GM12878 (cell line): ENCODE measurements at regions not wholly inside any gene's neighbourhood (a gene's known extent, or its start where the extent isn't known, plus 50 kb on each side); places are given as distances from the start of the nearest gene placed in this dataset.

Experiments used
- KLF5 ChIP-seq: fragments of 450-650 bp; IDR thresholded peaks from 2 replicates; pipeline ENCODE4 v1.6.1; 2014; ENCODE audit warnings: mild to moderate bottlenecking; ENCODE audit not compliant: partially characterized antibody
- MTA3 ChIP-seq: IDR thresholded peaks from 2 replicates; pipeline ENCODE4 v1.6.1; 2012; ENCODE audit warnings: low read length, inconsistent platforms, borderline replicate concordance
- NR2F1 ChIP-seq: fragments of 450-650 bp; conservative IDR thresholded peaks from 2 replicates; pipeline ENCODE4 v1.6.1; 2017; ENCODE audit warnings: mild to moderate bottlenecking
- RCOR1 ChIP-seq: conservative IDR thresholded peaks from 2 replicates; pipeline ENCODE4 v1.6.1; 2012; ENCODE audit warnings: low read depth, low read length, improper control_type of control experiment
- STAT3 ChIP-seq: IDR thresholded peaks from 2 replicates; pipeline ENCODE4 v1.6.1; 2011; ENCODE audit warnings: low read depth, low read length, improper control_type of control experiment
- SUPT20H ChIP-seq: IDR thresholded peaks from 2 replicates; pipeline ENCODE4 v1.6.1; 2011; ENCODE audit warnings: low read depth, mild to moderate bottlenecking, low read length, moderate library complexity, borderline replicate concordance; ENCODE audit not compliant: control insufficient read depth
- ZBED1 ChIP-seq: IDR thresholded peaks from 2 replicates; pipeline ENCODE4 v1.6.1; 2016; ENCODE audit warnings: borderline replicate concordance
- TF ChIP-seq, protein P1 (sequence below): fragments of 450-650 bp; formaldehyde crosslinking; IDR thresholded peaks from 2 replicates; pipeline ENCODE4 v1.5.0; 2022; ENCODE audit warnings: mild to moderate bottlenecking, missing genetic modification characterization
- TF ChIP-seq, protein P2 (sequence below), 3 experiments: IDR thresholded peaks in 2 of 3; conservative IDR thresholded peaks in 1 of 3; 2 replicates each; pipeline ENCODE4 v1.5.1; 2011; ENCODE audit warnings: low read depth in 3 of 3, low read length in 3 of 3, mild to moderate bottlenecking in 3 of 3, control low read depth in 2 of 3, moderate library complexity in 2 of 3, inconsistent platforms in 1 of 3, mixed read lengths in 1 of 3; ENCODE audit not compliant: control insufficient read depth in 2 of 3, insufficient read depth in 1 of 3; ENCODE audit errors: extremely low read depth in 1 of 3

DNA sequence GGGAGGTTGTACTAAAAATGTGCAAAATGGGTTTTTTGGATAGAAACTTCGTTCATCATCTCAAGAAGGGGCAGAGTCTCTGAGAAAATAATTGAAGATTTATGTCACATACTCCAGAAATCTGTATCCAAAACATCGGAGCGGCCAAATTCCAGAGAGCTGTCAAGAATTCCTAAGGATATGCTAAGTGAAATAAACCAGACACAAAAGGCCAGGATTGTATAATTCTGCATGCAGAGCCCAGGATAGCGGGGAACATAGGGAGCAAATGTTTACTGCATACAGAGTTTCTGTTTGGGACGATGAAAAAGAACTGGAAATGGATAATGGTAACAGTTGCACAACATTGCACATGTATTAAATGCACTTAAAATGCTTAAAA is 224.2 kb upstream of the AUTS2 start (continued):
- TF ChIP-seq, protein P1, sequence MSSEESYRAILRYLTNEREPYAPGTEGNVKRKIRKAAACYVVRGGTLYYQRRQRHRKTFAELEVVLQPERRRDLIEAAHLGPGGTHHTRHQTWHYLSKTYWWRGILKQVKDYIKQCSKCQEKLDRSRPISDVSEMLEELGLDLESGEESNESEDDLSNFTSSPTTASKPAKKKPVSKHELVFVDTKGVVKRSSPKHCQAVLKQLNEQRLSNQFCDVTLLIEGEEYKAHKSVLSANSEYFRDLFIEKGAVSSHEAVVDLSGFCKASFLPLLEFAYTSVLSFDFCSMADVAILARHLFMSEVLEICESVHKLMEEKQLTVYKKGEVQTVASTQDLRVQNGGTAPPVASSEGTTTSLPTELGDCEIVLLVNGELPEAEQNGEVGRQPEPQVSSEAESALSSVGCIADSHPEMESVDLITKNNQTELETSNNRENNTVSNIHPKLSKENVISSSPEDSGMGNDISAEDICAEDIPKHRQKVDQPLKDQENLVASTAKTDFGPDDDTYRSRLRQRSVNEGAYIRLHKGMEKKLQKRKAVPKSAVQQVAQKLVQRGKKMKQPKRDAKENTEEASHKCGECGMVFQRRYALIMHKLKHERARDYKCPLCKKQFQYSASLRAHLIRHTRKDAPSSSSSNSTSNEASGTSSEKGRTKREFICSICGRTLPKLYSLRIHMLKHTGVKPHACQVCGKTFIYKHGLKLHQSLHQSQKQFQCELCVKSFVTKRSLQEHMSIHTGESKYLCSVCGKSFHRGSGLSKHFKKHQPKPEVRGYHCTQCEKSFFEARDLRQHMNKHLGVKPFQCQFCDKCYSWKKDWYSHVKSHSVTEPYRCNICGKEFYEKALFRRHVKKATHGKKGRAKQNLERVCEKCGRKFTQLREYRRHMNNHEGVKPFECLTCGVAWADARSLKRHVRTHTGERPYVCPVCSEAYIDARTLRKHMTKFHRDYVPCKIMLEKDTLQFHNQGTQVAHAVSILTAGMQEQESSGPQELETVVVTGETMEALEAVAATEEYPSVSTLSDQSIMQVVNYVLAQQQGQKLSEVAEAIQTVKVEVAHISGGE (CRISPR knock-in tag), result no peak
- TF ChIP-seq ZBED1 (no peak), SUPT20H (no peak), KLF5 (no peak), STAT3 (no peak), RCOR1 (no peak), NR2F1 (no peak), MTA3 (no peak)
- TF ChIP-seq, protein P2, sequence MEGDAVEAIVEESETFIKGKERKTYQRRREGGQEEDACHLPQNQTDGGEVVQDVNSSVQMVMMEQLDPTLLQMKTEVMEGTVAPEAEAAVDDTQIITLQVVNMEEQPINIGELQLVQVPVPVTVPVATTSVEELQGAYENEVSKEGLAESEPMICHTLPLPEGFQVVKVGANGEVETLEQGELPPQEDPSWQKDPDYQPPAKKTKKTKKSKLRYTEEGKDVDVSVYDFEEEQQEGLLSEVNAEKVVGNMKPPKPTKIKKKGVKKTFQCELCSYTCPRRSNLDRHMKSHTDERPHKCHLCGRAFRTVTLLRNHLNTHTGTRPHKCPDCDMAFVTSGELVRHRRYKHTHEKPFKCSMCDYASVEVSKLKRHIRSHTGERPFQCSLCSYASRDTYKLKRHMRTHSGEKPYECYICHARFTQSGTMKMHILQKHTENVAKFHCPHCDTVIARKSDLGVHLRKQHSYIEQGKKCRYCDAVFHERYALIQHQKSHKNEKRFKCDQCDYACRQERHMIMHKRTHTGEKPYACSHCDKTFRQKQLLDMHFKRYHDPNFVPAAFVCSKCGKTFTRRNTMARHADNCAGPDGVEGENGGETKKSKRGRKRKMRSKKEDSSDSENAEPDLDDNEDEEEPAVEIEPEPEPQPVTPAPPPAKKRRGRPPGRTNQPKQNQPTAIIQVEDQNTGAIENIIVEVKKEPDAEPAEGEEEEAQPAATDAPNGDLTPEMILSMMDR (IDR thresholded peaks at IDR 0.05 in 2 of 3, conservative IDR thresholded peaks at IDR 0.05 in 1 of 3; ENCODE audit: control insufficient read depth in 2 of 3, extremely low read depth in 1 of 3, insufficient read depth in 1 of 3, low read depth in 3 of 3, low read length in 3 of 3), result no peak
